ENCODE measurements at regions not wholly inside any gene's neighbourhood (a gene's known extent, or its start where the extent isn't known, plus 50 kb on each side); places are given as distances from the start of the nearest gene placed in this dataset.

- Histone ChIP-seq H3K9me1 (replicated peaks; ENCODE audit: control insufficient read depth, extremely low read depth, insufficient read depth, low read length) (no peaks in the 10 kb centered on the region), H3K4me3 (replicated peaks in 1 of 3; ENCODE audit: insufficient read depth in 1 of 3, low read depth in 1 of 3, low read length in 3 of 3) (no peak overlapping the region), H2AFZ (ENCODE audit: low read depth, low read length) (no peak overlapping the region), H3K9me3 (replicated peaks; ENCODE audit: control insufficient read depth, insufficient read depth, low read length) (no peaks in the 10 kb centered on the region), H3K36me3 (ENCODE audit: control insufficient read depth in 2 of 2, extremely low read depth in 1 of 2, insufficient read depth in 2 of 2, low read length in 2 of 2) (no peaks in the 10 kb centered on the region), H3K27ac (ENCODE audit: insufficient read depth, low read depth, low read length) (no peak overlapping the region), H4K20me1 (replicated peaks; ENCODE audit: control insufficient read depth, extremely low read depth, insufficient read depth, low read length) (no peaks in the 10 kb centered on the region), H3K4me2 (ENCODE audit: insufficient read depth, low read length) (no peak overlapping the region), H3K4me1 (ENCODE audit: control insufficient read depth, extremely low read depth, insufficient read depth, low read length) (no peaks in the 10 kb centered on the region), H3K27me3 (ENCODE audit: control insufficient read depth in 2 of 2, insufficient read depth in 2 of 2, low read length in 2 of 2) (no peaks in the 10 kb centered on the region), H3K79me2 (ENCODE audit: control insufficient read depth, insufficient read depth, low read length) (no peaks in the 10 kb centered on the region), H3K9ac (replicated peaks; ENCODE audit: extremely low read depth, insufficient read depth, low read length) (no peak overlapping the region)
- ChIA-PET CTCF (no interaction called here), POLR2A (no interaction called here)
- intact Hi-C loops (cut with micrococcal nuclease) (no loop called here), dilution Hi-C loops (cut with MboI; ENCODE audit: extremely low pct_ligation_motif_present, low sequenced_read_pairs) (no loop called here)
- FAIRE-seq: no peak
- TF ChIP-seq MYC (IDR thresholded peaks at IDR 0.05; ENCODE audit: low read depth, low read length) (no peak), GATA2 (IDR thresholded peaks at IDR 0.05; ENCODE audit: insufficient read depth, insufficient read length, low read depth, low read length) (no peak), MAX (IDR thresholded peaks at IDR 0.05; ENCODE audit: insufficient read depth, insufficient read length) (no peak), CTCF (IDR thresholded peaks at IDR 0.05; ENCODE audit: extremely low read depth in 1 of 2, insufficient read depth in 1 of 2, low read depth in 1 of 2, low read length in 2 of 2) (no peak), POLR2A (IDR thresholded peaks at IDR 0.05; ENCODE audit: low read depth, low read length) (no peak), FOS (IDR thresholded peaks at IDR 0.05; ENCODE audit: borderline replicate concordance, insufficient read depth, low read length) (no peak), JUN (IDR thresholded peaks at IDR 0.05; ENCODE audit: borderline replicate concordance, insufficient read depth, insufficient read length, low read depth) (no peak), POLR2AphosphoS5 (IDR thresholded peaks at IDR 0.05; ENCODE audit: insufficient read depth, low read depth, low read length) (no peak), EZH2 (IDR thresholded peaks at IDR 0.05; ENCODE audit: borderline replicate concordance, low read depth, low read length, severe bottlenecking) (no peak)
- BruUV-seq (replicated peaks): no TSS peak
- DNase-seq (ENCODE audit: low read depth, low spot score): no peak
These were observed 69.8 kb downstream of the BTBD3 start for GRCh38 chr20:11987526-11987925.
